ENCODE measurements at regions not wholly inside any gene's neighbourhood (a gene's known extent, or its start where the extent isn't known, plus 50 kb on each side); places are given as distances from the start of the nearest gene placed in this dataset.

GRCh38 chr6:6769466-6769865, 180.9 kb downstream of the LY86 start:
- FAIRE-seq = no peak
- no peak for TF ChIP-seq POLR2A (IDR thresholded peaks at IDR 0.05; ENCODE audit: low read depth, low read length)
- DNase-seq (ENCODE audit: insufficient read length, low spot score) = no peak

- no peak for DNase-seq (ENCODE audit: insufficient read length, low spot score)
- no peak for FAIRE-seq
- TF ChIP-seq POLR2A (IDR thresholded peaks at IDR 0.05; ENCODE audit: low read depth, low read length) = no peak
Measured at GRCh38 chr6:6771224-6771945, 182.9 kb downstream of the LY86 start.

GRCh38 chr6:6771964-6772363, 183.4 kb downstream of the LY86 start:
- no peak for DNase-seq (ENCODE audit: insufficient read length, low spot score)
- no peak for FAIRE-seq
- TF ChIP-seq POLR2A (IDR thresholded peaks at IDR 0.05; ENCODE audit: low read depth, low read length) = no peak

- DNase-seq (ENCODE audit: insufficient read length, low spot score) (no peak), FAIRE-seq (no peak)
- no peak for TF ChIP-seq POLR2A (IDR thresholded peaks at IDR 0.05; ENCODE audit: low read depth, low read length)
Measured at GRCh38 chr6:6772751-6773150, 184.2 kb downstream of the LY86 start.

GRCh38 chr6:6775074-6775473, 186.6 kb downstream of the LY86 start:
- no peak for FAIRE-seq
- no peak for TF ChIP-seq POLR2A (IDR thresholded peaks at IDR 0.05; ENCODE audit: low read depth, low read length)
- DNase-seq (ENCODE audit: insufficient read length, low spot score) = no peak

GRCh38 chr6:6780231-6780630, 191.7 kb downstream of the LY86 start:
- FAIRE-seq (no peak), DNase-seq (ENCODE audit: insufficient read length, low spot score) (no peak)
- TF ChIP-seq POLR2A (IDR thresholded peaks at IDR 0.05; ENCODE audit: low read depth, low read length) = no peak

GRCh38 chr6:6781172-6781872, 192.8 kb downstream of the LY86 start:
- DNase-seq (ENCODE audit: insufficient read length, low spot score) = peak; percentile 53
- FAIRE-seq = peak; percentile 92
- no peak for TF ChIP-seq POLR2A (IDR thresholded peaks at IDR 0.05; ENCODE audit: low read depth, low read length)

GRCh38 chr6:6781873-6782227, 193.3 kb downstream of the LY86 start:
- FAIRE-seq (no peak), DNase-seq (ENCODE audit: insufficient read length, low spot score) (no peak)
- no peak for TF ChIP-seq POLR2A (IDR thresholded peaks at IDR 0.05; ENCODE audit: low read depth, low read length)

- FAIRE-seq = no peak
- DNase-seq (ENCODE audit: insufficient read length, low spot score) = no peak
- TF ChIP-seq POLR2A (IDR thresholded peaks at IDR 0.05; ENCODE audit: low read depth, low read length) = no peak
Measured at GRCh38 chr6:6783721-6784120, 195.2 kb downstream of the LY86 start.

GRCh38 chr6:6784514-6785162, 196.1 kb downstream of the LY86 start:
- FAIRE-seq (no peak), DNase-seq (ENCODE audit: insufficient read length, low spot score) (no peak)
- no peak for TF ChIP-seq POLR2A (IDR thresholded peaks at IDR 0.05; ENCODE audit: low read depth, low read length)

GRCh38 chr6:6785163-6785521, 196.6 kb downstream of the LY86 start:
- FAIRE-seq = no peak
- no peak for DNase-seq (ENCODE audit: insufficient read length, low spot score)
- no peak for TF ChIP-seq POLR2A (IDR thresholded peaks at IDR 0.05; ENCODE audit: low read depth, low read length)

GRCh38 chr6:6788394-6789032, 200.0 kb downstream of the LY86 start:
- no peak for FAIRE-seq

GRCh38 chr6:6790393-6790792, 201.9 kb downstream of the LY86 start:
- no peak for TF ChIP-seq POLR2A (IDR thresholded peaks at IDR 0.05; ENCODE audit: low read depth, low read length)
- DNase-seq (ENCODE audit: insufficient read length, low spot score) (no peak), FAIRE-seq (no peak)

More at GRCh38 chr6:6788394-6789032, 200.0 kb downstream of the LY86 start:
- no peak for TF ChIP-seq POLR2A (IDR thresholded peaks at IDR 0.05; ENCODE audit: low read depth, low read length)
- no peak for DNase-seq (ENCODE audit: insufficient read length, low spot score)

GRCh38 chr6:6790891-6791290, 202.4 kb downstream of the LY86 start:
- peak; percentile 74 for DNase-seq (ENCODE audit: insufficient read length, low spot score)
- FAIRE-seq = peak; percentile 96
- no peak for TF ChIP-seq POLR2A (IDR thresholded peaks at IDR 0.05; ENCODE audit: low read depth, low read length)
